ENCODE measurements at regions not wholly inside any gene's neighbourhood (a gene's known extent, or its start where the extent isn't known, plus 50 kb on each side); places are given as distances from the start of the nearest gene placed in this dataset.

DNA sequence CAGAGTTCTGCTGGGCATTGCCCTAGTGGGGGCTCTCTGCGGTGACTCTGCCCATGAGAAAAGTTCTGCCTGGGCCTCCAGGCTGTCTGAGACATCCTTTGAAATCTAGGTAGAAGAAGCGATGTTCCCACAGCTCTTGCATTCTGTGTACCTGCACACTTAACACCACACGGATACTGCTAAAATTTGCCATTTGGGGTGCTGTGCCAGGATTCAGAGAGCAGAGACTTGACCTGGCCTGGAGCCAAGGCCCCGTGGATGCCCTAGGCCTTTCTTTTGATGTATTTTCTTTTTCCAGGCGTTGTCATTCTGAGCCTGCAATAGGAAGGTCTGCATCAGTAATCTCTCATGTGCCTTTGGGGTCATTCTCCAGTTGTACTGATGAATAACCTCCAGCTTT is 89.3 kb upstream of the IL12B start:
- Histone ChIP-seq H3K9ac (ENCODE audit: low read depth in 1 of 2, low read length in 2 of 2) (no peak overlapping the region), H3K36me3 (ENCODE audit: control insufficient read depth in 4 of 4, insufficient read depth in 3 of 4, low read depth in 1 of 4, low read length in 3 of 4) (no peaks in the 10 kb centered on the region), H3K27me3 (ENCODE audit: control insufficient read depth in 4 of 4, insufficient read depth in 4 of 4, low read length in 3 of 4) (no peaks in the 10 kb centered on the region), H3K27ac (ENCODE audit: low read depth in 1 of 2, low read length in 2 of 2) (no peak overlapping the region), H3K4me1 (ENCODE audit: control insufficient read depth in 4 of 4, insufficient read depth in 4 of 4, low read length in 3 of 4) (no peaks in the 10 kb centered on the region), H3K4me3 (ENCODE audit: low read depth in 1 of 3, low read length in 3 of 3) (no peak overlapping the region), H3K9me3 (ENCODE audit: control insufficient read depth in 4 of 4, low read length in 3 of 4) (no peaks in the 10 kb centered on the region)
- no peak for DNase-seq (ENCODE audit: low spot score)
- 81% methylated on average over 5 of the region's 5 CpGs for WGBS
- no peak for TF ChIP-seq TAF1 (conservative IDR thresholded peaks at IDR 0.05)
- TF ChIP-seq NR2F2 (IDR thresholded peaks at IDR 0.05): no peak

- Histone ChIP-seq H3K9me3 (ENCODE audit: control insufficient read depth in 4 of 4, low read length in 3 of 4) (no peaks in the 10 kb centered on the region), H3K4me3 (ENCODE audit: low read depth in 1 of 3, low read length in 3 of 3) (no peak overlapping the region), H3K27ac (ENCODE audit: low read depth in 1 of 2, low read length in 2 of 2) (no peak overlapping the region), H3K27me3 (ENCODE audit: control insufficient read depth in 4 of 4, insufficient read depth in 4 of 4, low read length in 3 of 4) (no peaks in the 10 kb centered on the region), H3K36me3 (ENCODE audit: control insufficient read depth in 4 of 4, insufficient read depth in 3 of 4, low read depth in 1 of 4, low read length in 3 of 4) (no peaks in the 10 kb centered on the region), H3K9ac (ENCODE audit: low read depth in 1 of 2, low read length in 2 of 2) (no peak overlapping the region), H3K4me1 (ENCODE audit: control insufficient read depth in 4 of 4, insufficient read depth in 4 of 4, low read length in 3 of 4) (no peaks in the 10 kb centered on the region)
- no peak for DNase-seq (ENCODE audit: low spot score)
- TF ChIP-seq RAD21 (IDR thresholded peaks at IDR 0.05) (no peak), EGR1 (IDR thresholded peaks at IDR 0.05; ENCODE audit: low read depth in 2 of 2) (no peak), HNF4A (conservative IDR thresholded peaks at IDR 0.05) (no peak), FOXA2 (IDR thresholded peaks at IDR 0.05) (no peak), GABPA (IDR thresholded peaks at IDR 0.05 in 1 of 2, conservative IDR thresholded peaks at IDR 0.05 in 1 of 2) (no peak), HNF4G (IDR thresholded peaks at IDR 0.05) (no peak), ZBTB33 (IDR thresholded peaks at IDR 0.05) (no peak)
- TF ChIP-seq, protein P1, sequence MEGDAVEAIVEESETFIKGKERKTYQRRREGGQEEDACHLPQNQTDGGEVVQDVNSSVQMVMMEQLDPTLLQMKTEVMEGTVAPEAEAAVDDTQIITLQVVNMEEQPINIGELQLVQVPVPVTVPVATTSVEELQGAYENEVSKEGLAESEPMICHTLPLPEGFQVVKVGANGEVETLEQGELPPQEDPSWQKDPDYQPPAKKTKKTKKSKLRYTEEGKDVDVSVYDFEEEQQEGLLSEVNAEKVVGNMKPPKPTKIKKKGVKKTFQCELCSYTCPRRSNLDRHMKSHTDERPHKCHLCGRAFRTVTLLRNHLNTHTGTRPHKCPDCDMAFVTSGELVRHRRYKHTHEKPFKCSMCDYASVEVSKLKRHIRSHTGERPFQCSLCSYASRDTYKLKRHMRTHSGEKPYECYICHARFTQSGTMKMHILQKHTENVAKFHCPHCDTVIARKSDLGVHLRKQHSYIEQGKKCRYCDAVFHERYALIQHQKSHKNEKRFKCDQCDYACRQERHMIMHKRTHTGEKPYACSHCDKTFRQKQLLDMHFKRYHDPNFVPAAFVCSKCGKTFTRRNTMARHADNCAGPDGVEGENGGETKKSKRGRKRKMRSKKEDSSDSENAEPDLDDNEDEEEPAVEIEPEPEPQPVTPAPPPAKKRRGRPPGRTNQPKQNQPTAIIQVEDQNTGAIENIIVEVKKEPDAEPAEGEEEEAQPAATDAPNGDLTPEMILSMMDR (IDR thresholded peaks at IDR 0.05; ENCODE audit: low read depth, low read length, missing input control): no peak
- TF ChIP-seq, protein P2, sequence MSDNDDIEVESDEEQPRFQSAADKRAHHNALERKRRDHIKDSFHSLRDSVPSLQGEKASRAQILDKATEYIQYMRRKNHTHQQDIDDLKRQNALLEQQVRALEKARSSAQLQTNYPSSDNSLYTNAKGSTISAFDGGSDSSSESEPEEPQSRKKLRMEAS (IDR thresholded peaks at IDR 0.05): no peak
Observed at GRCh38 chr5:159420940-159421339, 90.7 kb upstream of the IL12B start.

- TF ChIP-seq, protein P2 (IDR thresholded peaks at IDR 0.05): no peak
- 86% methylated on average over 4 of the region's 4 CpGs for WGBS
Observed at GRCh38 chr5:159422361-159422760, 92.1 kb upstream of the IL12B start.

More at GRCh38 chr5:159422361-159422760, 92.1 kb upstream of the IL12B start:
- H3K9ac ChIP-seq (ENCODE audit: low read depth in 1 of 2, low read length in 2 of 2): no peak overlapping the region
- H3K4me3 ChIP-seq (ENCODE audit: low read depth in 1 of 3, low read length in 3 of 3): no peak overlapping the region
- H3K9me3 ChIP-seq (ENCODE audit: control insufficient read depth in 4 of 4, low read length in 3 of 4): no peaks in the 10 kb centered on the region
- no peak overlapping the region for H3K27ac ChIP-seq (ENCODE audit: low read depth in 1 of 2, low read length in 2 of 2)
- H3K4me1 ChIP-seq (ENCODE audit: control insufficient read depth in 4 of 4, insufficient read depth in 4 of 4, low read length in 3 of 4): no peaks in the 10 kb centered on the region
- no peaks in the 10 kb centered on the region for H3K27me3 ChIP-seq (ENCODE audit: control insufficient read depth in 4 of 4, insufficient read depth in 4 of 4, low read length in 3 of 4)
- H3K36me3 ChIP-seq (ENCODE audit: control insufficient read depth in 4 of 4, insufficient read depth in 3 of 4, low read depth in 1 of 4, low read length in 3 of 4): no peaks in the 10 kb centered on the region
- no peak for DNase-seq (ENCODE audit: low spot score)
